ENCODE measurements at regions not wholly inside any gene's neighbourhood (a gene's known extent, or its start where the extent isn't known, plus 50 kb on each side); places are given as distances from the start of the nearest gene placed in this dataset.

DNA sequence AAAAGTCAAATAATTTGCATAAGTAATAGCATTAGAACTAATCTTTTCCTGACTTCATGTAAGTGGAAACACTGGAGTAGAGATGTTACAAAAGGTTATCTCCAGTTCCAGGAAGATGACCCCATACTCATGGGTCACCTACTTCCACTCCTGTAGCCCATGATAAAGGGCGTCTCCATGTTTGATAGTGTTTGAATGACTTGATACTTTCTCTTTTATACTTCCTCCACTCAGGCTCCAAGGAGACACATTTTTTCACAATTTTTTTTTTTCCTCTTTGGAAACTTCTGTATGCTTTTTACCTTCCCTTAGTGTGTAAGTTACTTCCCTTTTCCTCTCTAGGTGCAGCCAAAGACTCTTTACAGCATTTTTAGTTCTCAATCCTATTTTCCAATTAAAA is 382.1 kb upstream of the B3GALT2 start:
- DNase-seq (ENCODE audit: low read depth in 2 of 2): no peak

GRCh38 chr1:193567937-193568336 is 381.5 kb upstream of the B3GALT2 start:
- DNase-seq (ENCODE audit: low read depth in 2 of 2): no peak

DNA sequence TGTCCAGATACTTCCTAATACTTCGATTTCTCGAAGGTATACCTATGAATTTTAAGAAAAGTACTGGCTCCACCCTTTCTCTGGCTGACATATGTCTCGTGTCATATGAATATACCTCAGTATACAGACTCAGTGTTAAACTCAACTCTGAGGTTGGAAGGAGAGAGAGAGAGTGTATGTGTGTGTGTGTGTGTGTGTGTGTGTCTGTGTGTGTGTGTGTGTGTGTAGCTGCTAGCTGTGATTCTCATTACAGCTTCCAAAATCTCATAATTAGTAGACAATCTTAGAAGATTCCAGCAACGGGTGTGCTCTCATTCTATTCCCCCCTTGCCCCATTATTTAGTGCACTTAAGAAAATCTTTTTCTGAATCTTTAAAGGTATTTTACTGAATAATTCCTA is 380.3 kb upstream of the B3GALT2 start:
- no peak for DNase-seq (ENCODE audit: low read depth in 2 of 2)

- no peak for DNase-seq (ENCODE audit: low read depth in 2 of 2)
These were observed 379.7 kb upstream of the B3GALT2 start for GRCh38 chr1:193565971-193566577.

DNA sequence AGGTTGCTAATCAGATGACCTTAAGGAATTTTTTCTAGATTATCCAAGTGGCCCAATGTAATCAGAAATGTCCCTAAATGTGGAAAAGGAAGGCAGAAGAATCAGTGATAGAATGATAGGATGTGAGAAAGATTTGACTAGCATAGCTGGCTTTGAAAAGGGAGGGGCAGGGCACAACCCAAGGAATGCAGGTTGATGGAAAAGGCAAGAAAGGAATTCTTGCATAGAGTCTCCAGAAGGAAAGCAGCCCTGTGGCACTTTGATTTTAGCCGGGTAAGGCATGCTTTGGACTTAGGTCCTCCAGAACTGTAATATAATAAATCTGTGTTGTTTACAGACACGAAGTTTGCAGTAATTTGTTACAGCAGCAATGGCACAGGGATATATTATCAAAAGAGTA is 375.7 kb upstream of the B3GALT2 start:
- no peak for DNase-seq (ENCODE audit: low read depth in 2 of 2)

- no peak for DNase-seq (ENCODE audit: low read depth in 2 of 2)
These were observed 372.1 kb upstream of the B3GALT2 start for GRCh38 chr1:193558491-193559028.

GRCh38 chr1:193555662-193556441 is 369.4 kb upstream of the B3GALT2 start:
- DNase-seq (ENCODE audit: low read depth in 2 of 2): no peak

DNA sequence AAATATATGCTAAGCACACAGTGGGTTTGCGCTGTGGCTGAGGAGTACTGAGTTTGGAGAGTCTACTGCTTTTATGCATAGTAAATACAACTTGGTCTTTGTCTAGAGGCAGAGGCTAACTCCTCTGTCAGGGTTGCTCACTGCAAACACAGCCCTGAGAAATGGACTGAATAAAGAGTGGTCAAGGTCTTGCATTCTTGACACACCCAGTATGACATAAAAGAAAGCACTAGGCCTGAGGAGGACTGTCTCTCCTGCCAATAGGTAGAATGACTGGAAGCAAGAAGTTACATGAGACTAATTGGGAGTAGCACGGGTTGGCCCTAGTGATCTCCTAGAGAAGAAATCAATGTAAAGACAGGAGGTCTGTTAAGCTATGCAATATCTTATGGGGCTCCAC is 367.2 kb upstream of the B3GALT2 start:
- DNase-seq (ENCODE audit: low read depth in 2 of 2): no peak

DNA sequence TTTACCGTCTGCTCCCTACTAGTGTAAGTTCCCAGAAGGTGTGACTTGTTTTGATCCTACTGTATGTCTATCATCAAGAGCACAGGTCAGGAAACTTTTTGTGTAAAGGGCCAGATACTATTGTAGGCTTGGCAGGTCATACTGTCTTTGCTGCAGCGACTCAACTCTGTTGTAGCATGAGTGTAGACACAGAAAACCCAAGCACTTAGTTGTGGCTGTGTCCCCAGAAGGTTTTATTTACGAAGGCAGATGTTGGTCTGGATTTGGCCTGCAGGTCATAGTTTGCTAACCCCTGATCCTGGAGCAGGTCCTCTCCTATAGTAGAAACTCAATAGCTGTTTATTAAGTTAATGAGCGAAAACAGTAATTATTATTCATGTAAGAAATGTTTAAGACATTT is 365.9 kb upstream of the B3GALT2 start:
- no peak for DNase-seq (ENCODE audit: low read depth in 2 of 2)

DNA sequence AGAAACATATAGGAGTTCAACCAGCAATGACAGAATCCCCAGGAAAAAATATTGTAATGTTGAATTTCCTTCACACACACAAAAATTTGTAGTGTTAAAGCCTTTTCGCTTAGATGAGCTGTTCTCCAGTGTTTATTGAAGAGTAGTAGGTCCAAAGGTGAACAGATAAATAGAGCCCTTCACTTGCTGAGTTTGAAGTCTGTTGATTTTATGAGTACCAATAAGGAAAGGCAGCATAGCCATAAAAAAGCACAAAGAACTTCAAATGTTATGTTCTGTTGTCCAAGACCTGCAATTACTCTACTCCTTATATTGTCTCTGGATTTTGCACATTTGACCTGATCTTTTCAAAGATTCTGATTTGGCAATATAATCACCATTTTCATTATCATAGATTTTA is 362.7 kb upstream of the B3GALT2 start:
- DNase-seq (ENCODE audit: low read depth in 2 of 2): no peak

DNA sequence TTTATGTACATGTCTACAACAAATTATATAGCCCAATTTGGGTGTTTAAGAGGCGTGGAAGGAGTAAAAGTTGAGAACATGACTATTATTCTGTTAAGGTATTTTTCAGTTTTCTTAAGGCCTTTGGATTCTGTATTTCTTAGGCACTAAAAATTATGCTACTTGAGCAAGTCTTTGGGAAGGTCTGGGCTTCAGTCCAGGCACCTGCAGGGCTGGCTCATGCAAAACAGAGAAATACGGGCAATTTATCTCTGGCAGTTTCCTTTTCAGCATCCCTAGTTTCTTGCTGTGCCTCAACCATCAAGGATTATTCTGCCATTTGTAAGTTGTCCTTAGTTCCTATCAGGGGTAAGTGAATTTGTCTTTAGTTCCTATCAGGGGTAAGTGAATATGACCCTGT is 358.8 kb upstream of the B3GALT2 start:
- DNase-seq (ENCODE audit: low read depth in 2 of 2): no peak

- DNase-seq (ENCODE audit: low read depth in 2 of 2): no peak
These were observed 356.8 kb upstream of the B3GALT2 start for GRCh38 chr1:193543259-193543658.

DNA sequence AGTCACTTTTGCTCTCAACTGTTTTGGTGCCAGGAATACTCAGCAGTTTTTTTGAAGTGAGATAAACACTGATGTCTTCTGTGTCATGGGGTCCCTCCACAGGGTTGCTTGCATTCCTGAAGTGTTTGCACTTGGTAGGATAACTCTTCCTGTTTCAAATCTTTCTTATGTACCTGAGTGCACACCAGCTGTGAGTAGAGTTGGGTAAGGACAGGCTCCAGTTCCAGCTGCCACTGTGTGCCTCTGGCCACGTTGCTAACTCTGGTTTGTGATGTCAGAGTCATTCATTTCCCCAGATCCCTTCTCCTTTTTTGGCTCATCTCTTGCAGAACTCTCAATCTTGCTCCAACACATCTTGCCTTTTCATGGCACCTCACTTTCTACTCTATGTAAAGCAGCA is 356.3 kb upstream of the B3GALT2 start:
- DNase-seq (ENCODE audit: low read depth in 2 of 2): no peak

DNA sequence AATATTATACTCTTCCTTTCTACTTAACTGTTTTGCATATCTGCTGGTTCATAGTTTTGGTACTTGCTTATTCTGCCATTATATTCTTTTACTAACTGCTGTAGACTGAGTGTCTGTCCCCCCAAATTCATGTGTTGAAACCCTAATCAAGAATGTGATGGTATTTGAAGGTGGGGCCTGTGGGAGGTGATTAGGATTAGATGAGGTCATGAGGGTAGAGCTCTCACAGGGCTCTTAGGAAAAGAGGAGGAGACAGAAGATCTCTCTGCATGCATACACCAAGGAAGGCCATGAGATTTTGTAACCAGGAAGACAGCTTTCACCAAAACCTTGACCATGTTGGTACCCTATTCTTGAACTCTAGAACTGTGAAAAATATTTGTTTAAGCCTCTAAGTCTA is 354.1 kb upstream of the B3GALT2 start:
- DNase-seq (ENCODE audit: low read depth in 2 of 2): no peak

GRCh38 chr1:193539731-193540459 is 353.5 kb upstream of the B3GALT2 start:
- DNase-seq (ENCODE audit: low read depth in 2 of 2): no peak

DNA sequence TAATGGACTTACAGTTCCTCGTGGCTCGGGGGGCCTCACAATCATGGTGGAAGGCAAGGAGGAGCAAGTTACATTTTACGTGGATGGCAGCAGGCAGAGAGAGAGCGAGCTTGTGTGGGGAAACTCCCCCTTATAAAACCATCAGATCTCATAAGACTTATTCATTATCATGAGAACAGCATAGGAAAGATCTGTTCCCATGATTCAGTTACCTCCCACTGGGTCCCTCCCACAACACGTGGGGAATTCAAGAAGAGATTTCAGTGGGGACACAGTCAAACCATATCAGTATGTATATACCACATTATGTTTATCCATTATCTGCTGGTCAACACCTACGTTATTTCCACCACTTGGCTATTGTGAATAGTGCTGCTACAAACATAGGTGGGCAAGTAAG is 352.3 kb upstream of the B3GALT2 start:
- DNase-seq (ENCODE audit: low read depth in 2 of 2): peak in 1 of 2 donors; percentile 15

- no peak for DNase-seq (ENCODE audit: low read depth in 2 of 2)
These were observed 351.6 kb upstream of the B3GALT2 start for GRCh38 chr1:193538003-193538354.

DNA sequence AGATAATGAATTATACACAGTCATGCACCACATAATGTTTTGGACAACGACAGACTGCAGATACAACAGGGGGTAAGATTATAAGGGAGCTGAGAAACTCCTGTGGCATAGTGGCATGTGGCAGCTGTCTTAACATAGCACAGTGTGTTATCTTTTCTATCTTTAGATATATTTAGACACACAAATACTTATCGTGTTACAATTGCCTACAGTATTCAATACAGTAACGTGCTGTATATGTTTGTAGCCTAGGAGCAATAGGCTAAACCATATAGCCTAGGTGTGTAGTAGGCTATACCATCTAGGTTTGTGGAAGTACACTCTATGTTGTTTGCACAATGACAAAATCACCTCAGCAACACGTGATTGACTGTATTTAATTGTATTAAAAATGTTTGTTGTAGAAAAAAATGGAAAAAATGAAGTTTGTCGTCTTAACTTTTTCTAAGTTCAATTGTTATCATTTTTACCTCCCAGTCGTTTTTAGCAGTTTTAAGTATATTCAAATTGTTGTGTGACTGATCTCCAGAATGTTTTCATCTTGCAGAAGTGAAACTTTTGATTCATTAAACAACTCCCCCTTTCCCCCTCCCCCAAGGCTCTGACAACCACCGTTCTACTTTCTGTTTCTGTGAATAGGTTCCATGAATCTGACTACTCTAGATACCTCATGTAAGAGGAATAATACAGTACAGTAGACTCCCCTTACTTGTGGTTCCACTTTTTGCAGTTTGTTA is 351.0 kb upstream of the B3GALT2 start:
- DNase-seq (ENCODE audit: low read depth in 2 of 2): peak; percentile 40 to 69

GRCh38 chr1:193533853-193534252 is 347.4 kb upstream of the B3GALT2 start:
- DNase-seq (ENCODE audit: low read depth in 2 of 2): no peak

- no peak for DNase-seq (ENCODE audit: low read depth in 2 of 2)
These were observed 339.7 kb upstream of the B3GALT2 start for GRCh38 chr1:193525917-193526710.

DNA sequence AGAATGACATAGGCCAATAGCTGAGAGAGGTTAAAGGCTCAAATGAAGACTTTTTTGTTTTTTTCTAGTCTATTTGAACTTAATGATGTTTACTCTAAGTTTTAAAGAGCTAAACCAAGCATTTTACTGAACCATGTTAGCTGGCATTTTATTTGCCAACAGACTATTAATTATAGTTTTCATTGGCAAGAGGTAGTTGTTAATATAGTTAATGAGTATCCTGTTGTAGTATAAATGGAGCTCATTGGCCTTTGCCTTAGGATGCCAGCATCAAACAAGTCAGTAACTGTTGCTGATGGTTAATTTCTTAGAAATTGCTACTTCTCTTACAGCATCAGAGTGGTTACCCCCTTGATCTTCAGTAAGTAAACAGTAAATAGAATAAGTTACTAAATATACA is 339.0 kb upstream of the B3GALT2 start:
- no peak for DNase-seq (ENCODE audit: low read depth in 2 of 2)
